ENCODE measurements at regions not wholly inside any gene's neighbourhood (a gene's known extent, or its start where the extent isn't known, plus 50 kb on each side); places are given as distances from the start of the nearest gene placed in this dataset.

- WGBS, 2 experiments (ENCODE audit: extremely low coverage in 1 of 2, insufficient coverage in 1 of 2, insufficient read length in 1 of 2, insufficient replicate concordance in 2 of 2, low coverage in 1 of 2, low lambda C conversion rate in 2 of 2, missing lambda C conversion rate in 1 of 2): 89% methylated on average over 33 of the region's 38 CpGs; no CpG with 5 or more reads in 1 of the 2 experiments
- CTCF ChIA-PET (ENCODE audit: partially characterized antibody): no interaction called here
- TF ChIP-seq BACH1 (IDR thresholded peaks at IDR 0.05; ENCODE audit: low read length) (no peak), ASH2L (IDR thresholded peaks at IDR 0.05; ENCODE audit: low read length) (no peak), RBBP5 (IDR thresholded peaks at IDR 0.05; ENCODE audit: borderline replicate concordance, low read depth, low read length) (no peak), BCL11A (IDR thresholded peaks at IDR 0.05; ENCODE audit: low read depth in 2 of 2, low read length in 2 of 2) (no peak), EZH2 (IDR thresholded peaks at IDR 0.05; ENCODE audit: low read depth, low read length, severe bottlenecking) (no peak), NANOG (IDR thresholded peaks at IDR 0.05; ENCODE audit: insufficient read depth, low read depth, low read length, poor library complexity, severe bottlenecking) (no peak), EGR1 (IDR thresholded peaks at IDR 0.05; ENCODE audit: borderline replicate concordance, low read depth, low read length) (no peak), SP1 (IDR thresholded peaks at IDR 0.05; ENCODE audit: low read depth, low read length) (no peak)
These were observed 165.2 kb downstream of the IGLL1 start for GRCh38 chr22:23414727-23415489.

More at GRCh38 chr22:23414727-23415489, 165.2 kb downstream of the IGLL1 start:
- H3K23ac ChIP-seq (ENCODE audit: insufficient read length): no peak overlapping the region
- no peak overlapping the region for H3K4me3 ChIP-seq (ENCODE audit: extremely low read depth in 1 of 4, insufficient read depth in 2 of 4, low read depth in 3 of 4, low read length in 4 of 4)
- no peaks in the 10 kb centered on the region for H3K79me2 ChIP-seq (ENCODE audit: control insufficient read depth in 1 of 2, insufficient read depth in 2 of 2, low read length in 2 of 2)
- H4K5ac ChIP-seq (ENCODE audit: insufficient read length, low read depth, low read length): no peak overlapping the region
- peak overlapping the region; percentile 39 for H4K91ac ChIP-seq (replicated peaks; ENCODE audit: insufficient read length, low read length)
- H2BK15ac ChIP-seq (ENCODE audit: low read length): no peak overlapping the region
- no peak overlapping the region for H3K9ac ChIP-seq (replicated peaks in 1 of 4; ENCODE audit: extremely low read depth in 1 of 4, low read depth in 3 of 4, low read length in 3 of 4)
- H2AK5ac ChIP-seq (ENCODE audit: low read depth, low read length): no peak overlapping the region
- H3K4ac ChIP-seq (replicated peaks; ENCODE audit: insufficient read length, low read depth, low read length): no peak overlapping the region
- no peak overlapping the region for H2BK120ac ChIP-seq (replicated peaks; ENCODE audit: low read depth, low read length)
- DNase-seq (ENCODE audit: low read depth in 1 of 2, low spot score in 2 of 2): no peak
- POLR2A ChIA-PET (ENCODE audit: partially characterized antibody): no interaction called here
- H2AFZ ChIP-seq (ENCODE audit: low read length): no peak overlapping the region
- H2BK12ac ChIP-seq (ENCODE audit: low read depth, low read length): no peak overlapping the region
- no peak overlapping the region for H2BK5ac ChIP-seq (ENCODE audit: low read depth, low read length)
- FAIRE-seq: no peak
- no peak overlapping the region for H3K56ac ChIP-seq (replicated peaks; ENCODE audit: insufficient read length, low read depth, low read length)
- no peak overlapping the region for H3K14ac ChIP-seq (ENCODE audit: insufficient read length)
- H3K23me2 ChIP-seq (ENCODE audit: low read depth, low read length): no peaks in the 10 kb centered on the region
- H4K20me1 ChIP-seq (replicated peaks in 1 of 2; ENCODE audit: control insufficient read depth in 1 of 2, insufficient read depth in 2 of 2, low read length in 2 of 2): no peaks in the 10 kb centered on the region
- H3K4me1 ChIP-seq (replicated peaks in 1 of 4; ENCODE audit: control insufficient read depth in 3 of 4, insufficient read depth in 4 of 4, low read length in 3 of 4): no peaks in the 10 kb centered on the region; a peak in 2 of 7 replicates
- H4K8ac ChIP-seq (ENCODE audit: extremely low read depth, insufficient read depth, low read length): peak overlapping the region; percentile 18; the same call in 1 of the 2 replicates
- H3K4me2 ChIP-seq (ENCODE audit: insufficient read depth in 1 of 2, low read depth in 2 of 2, low read length in 2 of 2): no peak overlapping the region
- H3K79me1 ChIP-seq (ENCODE audit: low read depth, low read length): no peaks in the 10 kb centered on the region
- no peak overlapping the region for H3K18ac ChIP-seq (ENCODE audit: extremely low read depth, low read length)
- H3K27ac ChIP-seq (ENCODE audit: low read depth, low read length): no peak overlapping the region
- no peaks in the 10 kb centered on the region for H3K36me3 ChIP-seq (ENCODE audit: control insufficient read depth in 2 of 4, insufficient read depth in 4 of 4, low read length in 3 of 4)
- no peak overlapping the region for H2BK20ac ChIP-seq (ENCODE audit: low read length)
- peaks cover 0 to 4% (median under 1%) of the 10 kb centered on the region in 4 experiments; a peak in 2 of 7 replicates for H3K27me3 ChIP-seq (replicated peaks in 1 of 4; ENCODE audit: control insufficient read depth in 3 of 4, extremely low read depth in 1 of 4, insufficient read depth in 3 of 4, low read length in 3 of 4)
- no peaks in the 10 kb centered on the region for H3K9me3 ChIP-seq (ENCODE audit: insufficient read depth in 2 of 2, low read depth in 1 of 2, low read length in 1 of 2)

Measured in H1 (cell line).